GM21528 (cell line): ENCODE measurements at regions not wholly inside any gene's neighbourhood (a gene's known extent, or its start where the extent isn't known, plus 50 kb on each side); places are given as distances from the start of the nearest gene placed in this dataset.

Source experiments
- ATAC-seq: cut with Tn5 transposase; IDR thresholded peaks from one replicate; pipeline ENCODE4 v1.9.1; 2021; ENCODE audit warnings: mild to moderate bottlenecking, moderate library complexity; ENCODE audit not compliant: unreplicated experiment, low FRiP score

DNA sequence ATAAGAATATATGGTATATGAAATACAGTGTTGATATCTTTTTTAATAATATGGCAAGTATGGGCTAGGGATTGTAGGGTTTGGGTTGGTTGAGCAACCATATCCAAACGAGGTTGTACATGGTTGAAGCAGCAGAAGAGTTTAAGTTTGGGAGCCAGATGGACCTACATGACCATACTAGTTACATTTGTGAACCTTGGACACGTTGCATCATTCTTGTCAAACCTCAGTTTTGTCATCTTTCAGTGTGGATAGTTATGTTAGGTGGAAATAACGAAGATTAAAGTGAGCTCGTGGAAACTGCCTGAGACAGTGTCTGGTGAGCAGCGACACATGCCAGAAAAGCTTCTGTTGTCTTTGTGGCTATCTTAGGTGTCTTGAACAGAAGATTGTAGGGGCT is 307.1 kb upstream of the KIRREL3 start:
- ATAC-seq = no peak

DNA sequence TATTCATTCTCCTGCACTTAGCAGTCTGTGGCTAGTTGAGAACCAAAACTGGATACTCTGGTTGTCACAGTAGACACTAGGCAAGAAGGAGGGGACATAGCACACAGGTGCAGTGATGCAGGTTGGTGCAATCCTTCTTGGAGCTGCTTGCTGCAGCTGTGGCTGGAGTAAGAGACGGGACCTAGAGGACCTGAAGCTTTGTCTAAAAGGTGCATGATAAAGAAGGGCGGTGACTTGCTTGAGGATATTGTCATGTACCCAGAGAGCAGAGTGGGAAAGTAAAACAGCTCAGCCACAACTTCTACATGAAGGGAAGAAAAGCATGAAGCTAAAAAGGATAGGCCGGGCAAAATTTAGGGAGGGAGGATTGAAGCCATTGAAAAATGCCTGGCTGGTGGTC is 304.1 kb upstream of the KIRREL3 start:
- no peak for ATAC-seq

DNA sequence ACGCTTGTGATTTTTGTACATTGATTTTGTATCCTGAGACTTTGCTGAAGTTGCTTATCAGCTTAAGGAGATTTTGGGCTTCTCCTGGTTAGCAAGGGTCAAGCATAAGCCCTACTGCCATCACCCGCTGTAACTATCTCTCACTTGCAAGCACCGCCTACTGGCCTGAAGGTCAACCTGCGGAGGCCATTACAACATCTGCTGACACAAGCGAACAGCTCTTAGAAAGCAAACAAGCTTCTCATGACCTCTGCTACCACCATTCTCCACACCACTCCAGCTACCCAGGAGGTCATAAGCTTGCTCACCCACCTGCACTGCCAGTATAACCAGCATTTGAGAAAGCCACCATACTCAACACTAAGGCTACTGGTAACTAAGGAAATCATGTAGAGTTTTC is 288.4 kb upstream of the KIRREL3 start:
- ATAC-seq = no peak

DNA sequence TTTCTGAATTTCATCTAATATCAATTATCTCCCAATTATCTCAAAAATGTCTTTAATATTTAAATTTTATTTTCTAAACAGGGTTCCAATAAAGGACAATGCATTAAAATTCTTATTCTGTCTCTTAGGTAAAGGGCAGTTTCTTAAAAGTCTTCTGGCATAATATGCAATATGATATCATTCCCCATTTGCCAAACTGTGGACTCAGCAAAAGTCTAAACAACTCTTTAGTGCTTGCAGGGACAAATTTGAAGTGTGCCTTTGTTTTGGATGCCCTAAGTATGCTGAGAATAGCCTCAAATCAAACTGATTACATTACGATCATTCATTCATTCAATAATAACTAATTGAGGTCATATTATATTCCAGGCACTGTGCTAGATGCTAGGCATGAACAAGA is 281.0 kb upstream of the KIRREL3 start:
- no peak for ATAC-seq

DNA sequence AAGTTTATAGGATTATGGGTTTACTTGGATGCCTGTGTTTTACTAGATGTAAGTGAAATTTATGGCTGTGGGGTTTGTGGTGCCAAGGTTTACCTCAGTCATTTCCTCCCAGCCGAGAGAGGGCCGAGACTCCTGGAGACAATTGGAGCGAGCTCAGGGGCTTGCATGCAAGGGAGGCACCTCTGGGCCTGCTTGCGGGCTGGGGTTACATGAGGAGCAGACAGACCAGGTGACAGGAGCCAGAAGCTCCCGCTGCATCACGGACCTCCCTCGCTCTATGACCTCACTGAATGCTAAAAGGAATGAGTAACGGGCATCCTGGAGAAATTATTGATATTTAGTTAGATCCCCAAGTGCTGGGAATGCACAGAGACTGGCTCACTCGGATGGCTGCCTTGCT is 275.2 kb upstream of the KIRREL3 start:
- ATAC-seq = no peak

DNA sequence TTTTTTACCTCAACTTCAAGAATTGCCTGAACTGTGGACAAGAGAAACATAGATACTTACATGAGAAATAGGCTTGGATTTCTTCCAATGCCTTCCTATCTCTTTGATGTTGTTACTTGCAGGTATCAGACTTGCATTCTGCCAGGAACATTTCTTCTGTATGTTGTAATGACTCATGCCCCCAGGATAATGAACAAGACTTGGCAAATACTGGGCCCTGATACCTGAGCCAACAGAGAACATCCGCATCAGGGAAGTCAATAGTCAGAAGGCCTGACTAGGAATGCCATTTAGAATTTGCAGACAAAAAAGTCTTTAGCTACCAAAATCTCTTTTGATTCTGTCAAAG is 273.7 kb upstream of the KIRREL3 start:
- ATAC-seq = no peak

DNA sequence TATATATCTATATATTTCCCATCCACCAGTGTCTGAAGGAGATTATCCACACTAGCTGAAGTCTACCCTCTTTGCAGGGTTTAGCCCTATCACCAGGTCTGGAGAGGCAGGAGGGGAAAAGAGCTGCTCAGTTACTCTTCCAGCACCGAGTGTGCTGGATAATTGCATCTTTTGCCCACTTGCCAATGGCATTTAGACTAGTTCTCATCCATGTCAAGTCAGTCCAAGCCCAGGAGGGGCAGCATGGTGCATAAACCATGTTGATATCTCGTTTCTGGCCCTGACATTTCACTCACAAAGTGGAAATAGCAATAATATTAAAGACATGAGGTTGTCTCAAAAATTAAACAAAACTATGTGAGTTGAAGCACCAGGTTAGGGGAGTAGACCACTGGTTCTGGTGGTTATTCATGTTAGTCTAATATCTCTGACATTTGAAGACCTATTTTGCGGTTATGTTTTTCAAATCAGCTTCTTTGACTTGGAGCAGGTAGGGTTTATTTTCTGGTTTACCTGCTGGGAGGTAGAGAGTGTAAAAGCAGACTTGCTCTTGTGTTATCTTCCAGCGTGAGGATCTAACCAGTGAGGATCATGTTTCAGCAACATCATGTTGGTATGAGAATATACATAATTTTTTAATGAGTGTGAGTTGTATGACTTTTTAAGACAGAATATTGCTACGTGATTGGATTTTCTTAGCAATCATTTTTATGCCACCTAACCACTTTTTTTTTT is 273.2 kb upstream of the KIRREL3 start:
- no peak for ATAC-seq

DNA sequence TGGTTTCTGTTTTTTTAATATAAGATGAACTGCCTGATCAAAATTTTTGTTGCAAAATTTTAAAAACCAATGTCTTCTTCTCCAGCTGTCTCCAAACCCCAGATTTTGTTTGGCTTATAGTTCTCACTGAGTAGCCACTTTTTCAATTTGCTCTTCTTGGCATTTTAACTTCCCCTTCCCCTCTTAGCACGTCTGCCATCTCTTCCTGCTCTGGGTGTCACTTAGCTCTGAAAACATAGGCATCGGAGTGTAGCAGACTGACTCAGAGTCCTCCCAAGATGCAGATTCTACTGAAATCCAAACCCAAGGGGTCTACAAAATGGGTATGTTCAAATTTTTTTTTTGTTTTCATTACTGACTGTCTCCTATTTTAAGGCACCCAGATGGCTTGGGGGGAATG is 270.3 kb upstream of the KIRREL3 start:
- no peak for ATAC-seq

DNA sequence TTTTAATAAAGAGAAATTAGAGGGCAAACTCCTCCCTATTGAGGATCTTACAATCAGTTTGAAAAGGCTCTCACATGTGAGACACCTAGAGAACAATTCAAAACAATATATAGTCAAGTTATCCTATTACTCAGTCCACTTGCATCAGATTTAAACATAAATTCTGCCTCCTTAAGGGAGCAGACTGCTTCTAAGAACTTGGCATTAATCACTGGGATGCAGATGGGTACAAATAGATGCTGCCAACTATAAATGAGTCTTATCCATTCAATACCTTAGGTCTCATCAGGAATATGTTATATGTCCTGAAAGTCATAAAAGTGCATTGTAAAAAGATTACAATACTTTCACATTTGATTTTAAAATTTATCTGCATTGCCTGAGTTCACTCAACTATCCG is 269.3 kb upstream of the KIRREL3 start:
- no peak for ATAC-seq

DNA sequence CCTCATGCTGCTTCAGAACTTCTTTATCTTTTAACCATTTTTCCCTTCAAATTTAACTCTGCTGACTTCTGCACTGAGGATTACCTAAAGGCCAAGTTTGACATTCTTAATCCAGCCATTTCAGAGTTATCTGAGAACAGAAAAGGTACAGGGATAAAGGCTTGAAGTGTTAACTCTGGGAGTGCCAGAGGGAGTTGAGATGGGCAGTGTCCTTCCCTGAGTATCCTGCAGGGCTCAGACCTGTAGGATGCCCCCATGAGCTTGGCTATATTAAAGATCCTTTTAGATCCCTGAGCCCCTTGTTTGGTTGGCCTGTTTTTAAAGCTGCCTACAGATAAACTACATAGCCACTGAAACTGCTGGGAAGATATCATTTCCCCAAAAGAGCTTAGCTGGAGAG is 268.4 kb upstream of the KIRREL3 start:
- ATAC-seq = no peak

DNA sequence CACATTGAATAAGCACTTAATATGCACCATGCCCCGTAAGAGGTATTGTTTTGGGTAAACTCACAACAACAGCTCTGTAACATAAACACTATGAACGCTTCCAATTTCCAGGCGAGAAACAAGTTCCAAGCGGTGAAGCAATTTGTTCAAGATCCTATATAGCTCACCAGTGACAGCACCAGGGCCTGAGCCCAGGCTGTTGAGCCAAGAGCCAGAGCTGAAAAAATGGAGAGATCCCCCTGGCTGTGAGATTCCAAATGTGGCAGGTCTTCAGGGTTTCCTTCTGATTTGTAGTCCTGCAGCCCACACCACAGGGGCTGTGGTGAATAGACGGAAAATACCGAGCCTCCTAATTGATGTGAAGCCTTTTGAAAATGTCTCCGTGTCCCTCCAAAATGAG is 268.0 kb upstream of the KIRREL3 start:
- ATAC-seq = no peak

DNA sequence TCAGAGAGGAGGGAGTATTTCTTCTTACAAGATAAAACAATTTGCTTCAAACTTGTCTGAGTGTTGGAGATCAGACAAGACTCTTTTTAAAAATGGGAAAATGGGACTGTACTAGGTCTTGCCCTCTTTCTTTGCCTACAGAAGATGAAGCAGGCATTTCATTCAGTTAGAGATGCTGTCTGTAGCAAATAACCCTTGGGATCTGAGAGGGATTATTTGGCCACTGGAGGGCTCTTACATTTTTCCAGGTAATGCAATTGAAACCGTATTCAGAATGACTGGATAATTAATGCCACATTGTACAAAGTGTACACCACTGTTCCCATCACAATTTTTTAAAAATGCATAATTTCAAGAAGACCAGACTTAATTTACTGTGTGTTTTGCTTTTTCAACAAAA is 258.5 kb upstream of the KIRREL3 start:
- no peak for ATAC-seq

DNA sequence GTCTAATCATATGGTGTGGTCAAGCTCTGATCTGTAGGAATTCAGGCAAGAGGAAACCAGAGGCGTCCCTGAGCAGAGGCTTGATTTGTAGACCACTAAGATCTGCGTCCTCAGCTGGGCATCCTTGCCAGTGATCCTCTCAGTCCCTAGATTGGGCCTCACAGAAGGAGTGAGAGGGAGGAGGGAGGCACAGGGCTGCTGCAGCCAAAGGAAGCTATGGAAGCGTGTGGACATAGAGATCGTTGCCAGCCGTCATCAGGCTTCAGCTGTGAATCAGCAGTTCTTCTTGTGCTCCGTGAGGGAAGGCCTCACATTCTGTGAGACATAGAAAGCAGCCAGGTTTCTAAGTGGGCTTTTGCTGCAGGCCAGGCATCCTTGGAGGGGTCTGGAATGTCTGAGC is 254.6 kb upstream of the KIRREL3 start:
- ATAC-seq = no peak

DNA sequence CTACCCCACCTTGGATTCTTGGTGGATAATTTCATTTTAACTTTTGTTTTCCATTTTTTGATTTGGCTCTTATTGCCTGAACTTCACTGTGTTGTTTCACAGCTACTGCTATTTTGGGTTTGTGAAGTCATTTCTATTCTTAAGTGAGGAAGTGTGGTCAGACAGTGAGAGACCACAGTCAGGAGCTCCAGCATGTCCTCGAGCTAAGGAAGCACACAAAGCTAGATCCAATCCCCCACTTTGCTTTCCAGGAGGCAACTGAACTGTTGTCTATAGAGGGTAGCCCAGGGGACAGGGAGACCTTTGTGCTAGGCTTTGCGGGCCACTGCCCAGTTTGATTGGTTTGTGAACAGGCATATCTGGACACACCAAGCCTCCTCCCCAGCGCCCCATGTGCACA is 251.8 kb upstream of the KIRREL3 start:
- no peak for ATAC-seq

DNA sequence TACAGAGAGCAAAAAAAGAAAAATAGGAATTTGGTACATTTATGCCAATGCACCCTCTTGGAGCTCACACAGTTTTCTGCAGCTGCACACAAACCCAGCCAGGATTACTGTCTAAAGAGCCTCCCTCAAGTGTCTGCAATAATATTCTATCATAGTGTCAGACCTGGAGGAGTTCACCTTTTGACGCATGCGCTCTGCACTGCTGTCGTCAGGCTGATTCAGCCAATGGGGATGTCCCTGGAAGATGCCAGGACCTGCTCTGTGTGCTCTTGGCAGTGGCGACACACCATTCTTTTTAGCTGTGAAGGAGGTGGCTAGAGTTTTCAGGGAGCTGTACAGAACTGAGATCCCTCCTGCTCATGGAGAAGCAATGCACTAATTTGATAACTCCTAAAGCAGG is 249.0 kb upstream of the KIRREL3 start:
- ATAC-seq = no peak

DNA sequence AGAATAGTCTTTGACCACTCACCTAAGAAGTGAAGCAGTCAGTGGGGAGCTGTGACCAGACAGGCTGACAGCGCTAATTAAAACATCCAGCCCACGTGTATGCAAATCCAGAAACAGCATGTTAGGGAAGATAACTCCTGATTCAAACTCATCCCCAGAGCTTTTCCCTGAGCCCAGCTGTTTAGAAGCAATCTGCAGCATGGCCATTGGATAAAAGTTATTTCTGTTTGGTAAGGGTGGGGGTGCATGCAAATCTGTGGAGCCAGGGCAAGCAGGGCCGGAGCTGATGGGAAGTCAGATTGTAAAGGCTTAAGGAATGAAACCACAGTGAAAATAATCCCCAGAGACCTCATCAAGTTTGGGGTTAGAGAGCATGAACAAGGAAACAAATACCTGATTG is 247.9 kb upstream of the KIRREL3 start:
- ATAC-seq = no peak

DNA sequence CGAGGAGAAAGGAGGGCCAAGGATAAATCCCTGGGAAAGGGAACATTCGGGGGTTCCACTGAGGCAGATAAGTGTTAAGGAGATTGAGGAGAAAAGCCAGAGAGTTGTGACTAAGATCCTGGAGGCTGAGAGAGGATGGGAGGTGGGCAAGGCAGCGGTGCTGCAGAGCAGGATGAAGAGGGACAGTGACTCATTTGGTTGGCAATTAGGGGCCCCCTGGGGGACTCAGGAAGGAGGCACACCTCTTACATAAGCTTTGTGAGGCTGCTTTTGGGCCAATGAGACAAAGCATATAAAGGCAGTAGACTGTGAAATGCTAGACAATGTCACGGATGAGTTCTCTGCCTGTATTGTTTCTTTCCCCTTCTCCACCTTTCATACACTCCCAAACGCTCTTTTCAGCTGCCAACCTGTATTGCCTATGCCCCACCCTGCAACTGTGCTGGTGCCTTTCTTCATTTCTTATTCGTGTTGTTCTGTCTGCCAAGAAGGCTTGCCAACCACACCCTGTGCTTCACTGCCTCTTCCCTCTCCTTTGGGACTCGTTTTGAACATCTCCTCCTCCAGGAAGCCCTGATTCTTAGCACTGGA is 246.8 kb upstream of the KIRREL3 start:
- no peak for ATAC-seq

DNA sequence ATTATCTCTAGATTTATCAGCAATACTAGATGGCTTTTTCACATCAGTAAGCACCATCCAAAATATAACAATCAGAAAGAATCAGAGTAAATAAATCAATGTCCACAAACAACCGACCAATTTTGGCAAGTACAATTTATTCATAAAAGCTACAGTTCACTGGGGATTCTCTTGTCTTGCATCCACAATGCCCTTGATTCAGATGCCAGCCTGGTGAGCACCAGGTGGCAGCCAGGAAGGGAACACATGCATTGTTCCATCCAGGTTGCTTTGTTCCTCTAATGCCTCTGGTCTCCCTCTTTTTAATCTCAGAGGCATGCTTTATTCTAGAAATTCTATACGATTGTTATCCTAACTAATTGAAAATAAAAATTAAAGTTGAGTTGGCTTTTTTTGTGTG is 242.1 kb upstream of the KIRREL3 start:
- ATAC-seq = no peak

DNA sequence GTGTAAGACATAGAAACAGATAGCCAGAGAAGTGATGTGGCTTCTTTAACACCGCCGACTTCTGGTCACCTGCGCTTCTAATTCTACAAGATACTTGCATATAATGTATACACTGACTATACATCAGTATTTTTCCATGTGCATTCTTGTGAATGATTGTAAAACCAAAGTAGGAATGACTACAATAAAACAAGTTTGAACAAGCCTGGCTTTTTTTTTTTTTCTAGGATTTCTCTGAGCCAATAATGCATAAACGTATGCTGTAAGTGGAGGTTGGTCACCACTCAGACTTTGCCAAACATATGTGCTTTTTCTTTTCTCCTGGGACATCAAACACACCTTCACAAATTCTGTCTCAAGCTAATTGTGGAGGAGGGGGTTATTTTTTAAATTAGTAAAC is 237.8 kb upstream of the KIRREL3 start:
- ATAC-seq = no peak

DNA sequence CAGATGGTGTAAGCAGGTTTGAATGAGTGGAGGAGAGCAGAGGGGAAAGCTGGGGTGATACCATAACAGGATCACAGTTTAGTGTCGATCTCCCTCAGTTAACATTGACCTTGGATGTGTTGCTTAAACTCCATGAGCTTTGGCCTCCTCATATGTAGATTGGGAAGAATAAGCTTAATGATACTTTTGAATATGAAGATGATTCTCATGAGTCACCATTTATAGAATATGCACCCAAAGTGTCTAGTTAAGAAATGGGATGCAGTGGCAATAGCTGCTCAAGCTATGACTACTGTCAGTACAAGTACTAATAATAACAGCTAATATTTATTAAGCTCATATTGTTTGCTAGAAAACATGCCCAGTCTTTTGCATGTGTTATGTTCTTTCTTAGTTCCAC is 236.2 kb upstream of the KIRREL3 start:
- ATAC-seq = no peak

DNA sequence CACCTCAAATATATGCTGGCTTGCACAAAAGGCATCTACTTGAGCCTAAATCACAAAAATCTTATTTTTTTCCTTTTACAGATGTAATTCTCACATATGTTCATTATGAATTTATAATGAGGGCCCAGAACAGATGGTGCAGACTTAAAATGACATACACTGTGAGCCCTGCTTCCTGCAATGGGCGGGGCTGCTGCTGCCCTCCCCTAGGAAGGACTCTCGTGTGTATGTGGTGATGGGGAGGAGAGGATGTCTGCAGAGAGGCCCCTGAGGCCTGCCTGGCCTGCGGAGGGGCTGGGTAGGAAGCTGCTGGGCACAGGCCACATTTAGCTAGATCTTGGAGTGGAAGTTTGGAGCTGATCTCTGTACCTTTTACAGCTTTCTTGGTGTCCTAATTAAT is 233.4 kb upstream of the KIRREL3 start:
- ATAC-seq = no peak

DNA sequence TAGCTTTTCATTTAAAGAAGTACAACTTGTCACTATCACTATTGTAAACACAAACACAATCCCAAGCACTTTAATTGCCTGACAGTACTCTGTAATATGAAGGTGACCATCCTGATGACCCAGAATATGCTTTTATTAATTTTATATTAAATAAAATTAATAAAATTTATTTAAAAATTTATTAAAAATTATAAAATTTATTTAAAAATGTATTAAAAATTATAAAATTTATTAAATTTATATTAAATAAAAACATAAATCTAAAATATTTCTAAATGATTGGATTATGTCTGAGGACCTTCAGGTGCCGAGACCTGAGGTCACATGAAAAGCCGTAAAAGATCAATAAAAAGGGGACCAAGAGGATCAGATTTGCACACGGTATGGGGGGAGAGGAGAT is 229.8 kb upstream of the KIRREL3 start:
- no peak for ATAC-seq

DNA sequence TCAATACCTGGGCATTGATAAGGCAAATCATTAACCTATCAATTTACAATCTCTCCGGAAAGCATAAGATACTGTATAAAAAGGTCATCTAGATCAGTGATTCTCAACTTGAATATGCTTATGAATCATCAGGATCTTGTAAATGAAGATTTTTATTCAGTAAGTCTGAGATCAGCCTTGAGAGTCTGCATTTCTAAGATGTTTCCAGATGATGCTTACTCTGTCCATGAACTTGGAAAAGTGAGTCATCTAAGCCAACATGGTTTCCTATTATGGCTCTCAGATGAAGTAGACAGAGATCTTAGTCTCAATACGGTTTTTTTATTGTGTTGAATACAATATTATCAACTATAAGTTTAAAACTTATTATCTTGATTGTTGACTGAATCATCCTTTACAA is 226.4 kb upstream of the KIRREL3 start:
- ATAC-seq = no peak
